ENCODE measurements at regions not wholly inside any gene's neighbourhood (a gene's known extent, or its start where the extent isn't known, plus 50 kb on each side); places are given as distances from the start of the nearest gene placed in this dataset.

- TF ChIP-seq CTCF (IDR thresholded peaks at IDR 0.05) (no peak), USF1 (CRISPR knock-in tag; IDR thresholded peaks at IDR 0.05) (no peak), MAX (CRISPR knock-in tag; IDR thresholded peaks at IDR 0.05) (no peak), USF2 (CRISPR knock-in tag; IDR thresholded peaks at IDR 0.05) (no peak), STAT6 (CRISPR knock-in tag; conservative IDR thresholded peaks at IDR 0.05; ENCODE audit: low read depth) (no peak), ATF2 (CRISPR knock-in tag; IDR thresholded peaks at IDR 0.05; ENCODE audit: borderline replicate concordance, low read depth) (no peak), ZNF121 (CRISPR knock-in tag; IDR thresholded peaks at IDR 0.05) (no peak), ZNF281 (CRISPR knock-in tag; IDR thresholded peaks at IDR 0.05) (no peak), JUN (CRISPR knock-in tag; IDR thresholded peaks at IDR 0.05) (no peak), CREM (CRISPR knock-in tag; IDR thresholded peaks at IDR 0.05) (no peak), SOX15 (CRISPR knock-in tag; IDR thresholded peaks at IDR 0.05) (no peak), TCF7 (CRISPR knock-in tag; IDR thresholded peaks at IDR 0.05; ENCODE audit: low read depth) (no peak), AFF4 (CRISPR knock-in tag; IDR thresholded peaks at IDR 0.05; ENCODE audit: borderline replicate concordance) (no peak)
Observed at GRCh38 chr17:72422505-72423285, 301.9 kb downstream of the SOX9 start.

Data from WTC11 (cell line).